ENCODE measurements at regions not wholly inside any gene's neighbourhood (a gene's known extent, or its start where the extent isn't known, plus 50 kb on each side); places are given as distances from the start of the nearest gene placed in this dataset.

DNA sequence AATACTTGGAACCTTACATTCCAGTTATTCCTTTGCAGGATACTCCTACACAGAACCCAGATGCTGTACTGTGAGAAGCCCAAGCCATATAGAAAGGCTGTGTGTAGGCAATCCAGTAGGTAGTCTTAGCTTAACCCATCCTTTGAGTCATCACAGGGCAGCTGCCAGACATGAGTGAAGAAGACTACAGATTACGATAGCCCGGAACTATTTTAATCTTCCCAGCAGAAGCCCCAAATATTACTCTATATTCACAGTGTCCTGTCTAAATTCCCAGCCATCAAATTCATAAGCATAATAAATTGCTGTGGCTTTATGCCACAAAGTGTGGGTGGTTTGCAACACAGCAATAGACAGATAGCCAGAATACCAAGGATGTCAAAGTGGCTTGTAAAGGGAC lies 474.1 kb upstream of the STEAP1 start:
- Histone ChIP-seq H3K4me2 (ENCODE audit: low read length) (no peak overlapping the region), H4K20me1 (ENCODE audit: insufficient read depth, low read length) (no peaks in the 10 kb centered on the region), H3K4me1 (ENCODE audit: low read length) (no peaks in the 10 kb centered on the region), H3K79me2 (ENCODE audit: low read length) (no peaks in the 10 kb centered on the region), H3K9me3 (ENCODE audit: insufficient read depth, low read length) (no peaks in the 10 kb centered on the region), H3K27ac (ENCODE audit: low read length) (no peak overlapping the region), H3K36me3 (replicated peaks; ENCODE audit: low read depth, low read length) (no peaks in the 10 kb centered on the region), H3K4me3 (ENCODE audit: low read length) (no peak overlapping the region), H3K27me3 (ENCODE audit: low read depth, low read length) (no peaks in the 10 kb centered on the region), H3K9ac (ENCODE audit: low read length) (no peak overlapping the region), H2AFZ (ENCODE audit: low read depth, low read length) (no peak overlapping the region)
- no peak for TF ChIP-seq EZH2phosphoT487 (IDR thresholded peaks at IDR 0.05; ENCODE audit: low read depth)
- TF ChIP-seq CTCF (IDR thresholded peaks at IDR 0.05; ENCODE audit: low read depth, low read length), result no peak

- TF ChIP-seq EZH2phosphoT487 (IDR thresholded peaks at IDR 0.05; ENCODE audit: low read depth), result no peak
- TF ChIP-seq CTCF (IDR thresholded peaks at IDR 0.05; ENCODE audit: low read depth, low read length), result no peak
- H3K4me1 ChIP-seq (ENCODE audit: low read length), result no peaks in the 10 kb centered on the region
- H3K27me3 ChIP-seq (ENCODE audit: low read depth, low read length), result no peaks in the 10 kb centered on the region
- H3K4me2 ChIP-seq (ENCODE audit: low read length), result no peak overlapping the region
- no peak overlapping the region for H2AFZ ChIP-seq (ENCODE audit: low read depth, low read length)
- H4K20me1 ChIP-seq (ENCODE audit: insufficient read depth, low read length), result no peaks in the 10 kb centered on the region
- H3K9me3 ChIP-seq (ENCODE audit: insufficient read depth, low read length), result no peaks in the 10 kb centered on the region
- no peak overlapping the region for H3K4me3 ChIP-seq (ENCODE audit: low read length)
- H3K9ac ChIP-seq (ENCODE audit: low read length), result no peak overlapping the region
- no peak overlapping the region for H3K27ac ChIP-seq (ENCODE audit: low read length)
- no peaks in the 10 kb centered on the region for H3K36me3 ChIP-seq (replicated peaks; ENCODE audit: low read depth, low read length)
- no peaks in the 10 kb centered on the region for H3K79me2 ChIP-seq (ENCODE audit: low read length)
These were observed 472.8 kb upstream of the STEAP1 start for GRCh38 chr7:89681448-89681847.

DNA sequence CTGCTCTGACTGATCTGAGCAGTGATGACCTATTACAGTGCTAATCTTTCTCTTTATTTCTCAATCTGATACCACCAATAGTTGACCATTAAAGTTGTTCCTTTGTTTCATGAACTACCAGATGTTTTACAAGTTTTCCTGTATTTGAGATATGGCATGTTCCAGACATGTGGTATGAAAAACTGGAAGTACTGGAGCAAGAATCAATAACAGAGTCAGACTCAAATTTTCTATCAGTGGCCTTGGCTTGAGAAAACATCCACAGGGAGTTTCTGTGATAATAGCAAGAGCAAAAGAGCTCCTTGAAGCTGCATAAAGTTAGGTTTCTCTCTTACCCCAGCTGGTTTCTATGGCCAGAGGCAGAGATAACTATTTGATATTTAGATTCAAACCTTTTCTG lies 469.0 kb upstream of the STEAP1 start:
- TF ChIP-seq CTCF (IDR thresholded peaks at IDR 0.05; ENCODE audit: low read depth, low read length) (no peak), EZH2phosphoT487 (IDR thresholded peaks at IDR 0.05; ENCODE audit: low read depth) (no peak)
- H3K9me3 ChIP-seq (ENCODE audit: insufficient read depth, low read length), result no peaks in the 10 kb centered on the region
- H3K4me2 ChIP-seq (ENCODE audit: low read length), result no peak overlapping the region
- H3K79me2 ChIP-seq (ENCODE audit: low read length), result no peaks in the 10 kb centered on the region
- H3K4me3 ChIP-seq (ENCODE audit: low read length), result no peak overlapping the region
- H3K4me1 ChIP-seq (ENCODE audit: low read length), result no peaks in the 10 kb centered on the region
- H3K9ac ChIP-seq (ENCODE audit: low read length), result no peak overlapping the region
- H3K36me3 ChIP-seq (replicated peaks; ENCODE audit: low read depth, low read length), result no peaks in the 10 kb centered on the region
- no peak overlapping the region for H2AFZ ChIP-seq (ENCODE audit: low read depth, low read length)
- H3K27ac ChIP-seq (ENCODE audit: low read length), result no peak overlapping the region
- no peaks in the 10 kb centered on the region for H4K20me1 ChIP-seq (ENCODE audit: insufficient read depth, low read length)
- H3K27me3 ChIP-seq (ENCODE audit: low read depth, low read length), result no peaks in the 10 kb centered on the region

DNA sequence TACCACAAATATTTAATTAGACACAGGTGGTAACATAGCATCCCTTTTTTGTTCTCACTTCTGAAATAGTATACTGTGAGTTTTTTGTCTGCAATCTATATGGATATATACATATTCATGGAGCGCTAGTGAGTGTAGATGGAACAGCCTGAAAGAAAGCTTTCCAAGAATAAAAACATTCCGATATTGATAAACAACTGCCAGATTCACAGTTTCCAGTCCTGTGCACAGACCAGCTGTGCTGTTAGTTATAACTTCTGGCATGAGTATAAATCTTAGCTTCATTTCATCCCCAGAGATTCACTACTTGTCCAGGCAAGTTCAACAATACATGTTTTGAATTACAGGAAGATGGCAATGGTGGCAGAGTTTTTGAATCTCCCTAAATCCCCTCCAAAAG lies 467.1 kb upstream of the STEAP1 start:
- H3K36me3 ChIP-seq (replicated peaks; ENCODE audit: low read depth, low read length), result no peaks in the 10 kb centered on the region
- no peak overlapping the region for H2AFZ ChIP-seq (ENCODE audit: low read depth, low read length)
- H3K4me1 ChIP-seq (ENCODE audit: low read length), result no peaks in the 10 kb centered on the region
- no peak overlapping the region for H3K9ac ChIP-seq (ENCODE audit: low read length)
- no peaks in the 10 kb centered on the region for H3K79me2 ChIP-seq (ENCODE audit: low read length)
- H3K4me3 ChIP-seq (ENCODE audit: low read length), result no peak overlapping the region
- H4K20me1 ChIP-seq (ENCODE audit: insufficient read depth, low read length), result no peaks in the 10 kb centered on the region
- TF ChIP-seq EZH2phosphoT487 (IDR thresholded peaks at IDR 0.05; ENCODE audit: low read depth) (no peak), CTCF (IDR thresholded peaks at IDR 0.05; ENCODE audit: low read depth, low read length) (no peak)
- H3K9me3 ChIP-seq (ENCODE audit: insufficient read depth, low read length), result no peaks in the 10 kb centered on the region
- H3K27me3 ChIP-seq (ENCODE audit: low read depth, low read length), result no peaks in the 10 kb centered on the region
- no peak overlapping the region for H3K4me2 ChIP-seq (ENCODE audit: low read length)
- H3K27ac ChIP-seq (ENCODE audit: low read length), result no peak overlapping the region

Measured in OCI-LY3 (cell line).